GM23338 (cell line): ENCODE measurements at regions not wholly inside any gene's neighbourhood (a gene's known extent, or its start where the extent isn't known, plus 50 kb on each side); places are given as distances from the start of the nearest gene placed in this dataset.

Source experiments
- ATAC-seq: fragments of 200-7000 bp; cut with Tn5 transposase; 3 replicates; pipeline ENCODE4 v1.9.1; 2020
- DNase-seq: peaks from one replicate; pipeline ENCODE4 v3.0.0-alpha.2; 2015; ENCODE audit warnings: low spot score
- H2AFZ ChIP-seq: fragments of 200-600 bp; sonication (generic); 2 replicates; pipeline ENCODE4 v1.8.0; 2016; ENCODE audit warnings: antibody characterized with exemption, mild to moderate bottlenecking, moderate library complexity
- H3F3A ChIP-seq: fragments of 200-600 bp; sonication (generic); replicated peaks from 2 replicates; pipeline ENCODE4 v1.8.0; 2017; ENCODE audit warnings: antibody characterized with exemption, mixed run types, low read depth
- H3K27ac ChIP-seq: fragments of 200-600 bp; sonication (generic); 2 replicates; pipeline ENCODE4 v1.6.1; 2016; ENCODE audit warnings: low read depth
- H3K27me3 ChIP-seq: fragments of 200-600 bp; sonication (generic); 2 replicates; pipeline ENCODE4 v1.8.0; 2016; ENCODE audit warnings: mild to moderate bottlenecking, mixed run types, moderate library complexity; ENCODE audit not compliant: insufficient read depth
- H3K36me3 ChIP-seq: fragments of 200-600 bp; sonication (generic); 2 replicates; pipeline ENCODE4 v1.8.0; 2016; ENCODE audit warnings: mild to moderate bottlenecking; ENCODE audit not compliant: insufficient read depth
- H3K4me1 ChIP-seq: fragments of 200-600 bp; sonication (generic); 2 replicates; pipeline ENCODE4 v1.8.0; 2016; ENCODE audit warnings: mild to moderate bottlenecking, moderate library complexity; ENCODE audit not compliant: insufficient read depth
- H3K4me2 ChIP-seq: fragments of 200-600 bp; sonication (generic); 2 replicates; pipeline ENCODE4 v1.7.1; 2017; ENCODE audit warnings: mixed run types
- H3K4me3 ChIP-seq: fragments of 200-600 bp; sonication (generic); 2 replicates; pipeline ENCODE4 v1.6.1; 2016; ENCODE audit warnings: mixed run types
- H3K79me2 ChIP-seq: fragments of 200-600 bp; sonication (generic); replicated peaks from 2 replicates; pipeline ENCODE4 v1.8.0; 2017; ENCODE audit warnings: mild to moderate bottlenecking; ENCODE audit not compliant: insufficient read depth
- H3K9me2 ChIP-seq: fragments of 200-600 bp; sonication (generic); 2 replicates; pipeline ENCODE4 v1.8.0; 2017; ENCODE audit not compliant: insufficient read depth
- H4K20me1 ChIP-seq: fragments of 200-600 bp; sonication (generic); replicated peaks from 2 replicates; pipeline ENCODE4 v1.8.0; 2017; ENCODE audit warnings: mild to moderate bottlenecking; ENCODE audit not compliant: insufficient read depth
- H3K27ac Mint-ChIP-seq: 2 replicates; pipeline ENCODE4 v1.8.0; 2020; ENCODE audit warnings: inconsistent platforms, mild to moderate bottlenecking, moderate library complexity, mixed read lengths
- H3K27me3 Mint-ChIP-seq: 3 replicates; pipeline ENCODE4 v1.8.0; 2022; ENCODE audit warnings: low read depth, mild to moderate bottlenecking, moderate library complexity, mixed read lengths, inconsistent platforms; ENCODE audit not compliant: insufficient read depth, poor library complexity
- H3K36me3 Mint-ChIP-seq: 3 replicates; pipeline ENCODE4 v1.8.0; 2021; ENCODE audit warnings: low read depth, mild to moderate bottlenecking, inconsistent platforms, moderate library complexity, mixed read lengths
- H3K4me1 Mint-ChIP-seq: 3 replicates; pipeline ENCODE4 v1.8.0; 2020; ENCODE audit warnings: mild to moderate bottlenecking, inconsistent platforms, mixed read lengths
- H3K4me3 Mint-ChIP-seq: 3 replicates; pipeline ENCODE4 v1.8.0; 2021; ENCODE audit warnings: moderate library complexity, mild to moderate bottlenecking, inconsistent platforms, mixed read lengths
- H3K9me3 Mint-ChIP-seq: 3 replicates; pipeline ENCODE4 v1.8.0; 2020; ENCODE audit warnings: moderate library complexity, mild to moderate bottlenecking, inconsistent platforms, mixed read lengths
- CREB1 ChIP-seq: fragments of 250-450 bp; sonication (Bioruptor Pico); IDR thresholded peaks from 2 replicates; pipeline ENCODE4 v1.5.0; 2020; ENCODE audit warnings: low read depth, mild to moderate bottlenecking, moderate library complexity
- CTCF ChIP-seq, 2 experiments: fragments of 200-600 bp in 1 of 2; sonication (generic) in 1 of 2; conservative IDR thresholded peaks; 2 replicates each; pipeline versions ENCODE4 v1.5.1 to v1.6.1; 2016 to 2017; ENCODE audit warnings: antibody characterized with exemption in 2 of 2, low read depth in 2 of 2, mild to moderate bottlenecking in 2 of 2, moderate library complexity in 1 of 2
- ETS1 ChIP-seq: IDR thresholded peaks from 2 replicates; pipeline ENCODE4 v1.6.1; 2016; ENCODE audit warnings: antibody characterized with exemption
- EZH2 ChIP-seq: fragments of 200-600 bp; sonication (generic); IDR thresholded peaks from one replicate; pipeline ENCODE4 v1.8.0; 2017; ENCODE audit warnings: antibody characterized with exemption, mild to moderate bottlenecking, low read depth; ENCODE audit not compliant: unreplicated experiment
- EZH2phosphoT487 ChIP-seq: fragments of 200-600 bp; sonication (generic); IDR thresholded peaks from one replicate; pipeline ENCODE4 v1.8.1; 2018; ENCODE audit warnings: antibody characterized with exemption; ENCODE audit not compliant: unreplicated experiment
- JUNB ChIP-seq: IDR thresholded peaks from one replicate; pipeline ENCODE4 v1.6.1; 2016; ENCODE audit warnings: antibody characterized with exemption; ENCODE audit not compliant: unreplicated experiment
- NANOG ChIP-seq: IDR thresholded peaks from 2 replicates; pipeline ENCODE4 v1.6.1; 2016; ENCODE audit warnings: antibody characterized with exemption, borderline replicate concordance
- POLR2AphosphoS5 ChIP-seq: IDR thresholded peaks from 2 replicates; pipeline ENCODE4 v1.6.1; 2016; ENCODE audit warnings: antibody characterized with exemption, low read depth
- REST ChIP-seq: IDR thresholded peaks from one replicate; pipeline ENCODE4 v1.6.1; 2018; ENCODE audit warnings: antibody characterized with exemption; ENCODE audit not compliant: unreplicated experiment
- STAT1 ChIP-seq: IDR thresholded peaks from one replicate; pipeline ENCODE4 v1.6.1; 2016; ENCODE audit warnings: antibody characterized with exemption; ENCODE audit not compliant: unreplicated experiment
- ZNF114 ChIP-seq: fragments of 250-450 bp; sonication (Bioruptor Pico); IDR thresholded peaks from 2 replicates; pipeline ENCODE4 v1.5.0; 2020; ENCODE audit warnings: mild to moderate bottlenecking, moderate library complexity
- ZNF331 ChIP-seq: fragments of 250-450 bp; sonication (Bioruptor Pico); IDR thresholded peaks from 2 replicates; pipeline ENCODE4 v1.5.0; 2020; ENCODE audit warnings: low read depth, mild to moderate bottlenecking, moderate library complexity
- ZNF462 ChIP-seq: fragments of 250-450 bp; sonication (Bioruptor Pico); IDR thresholded peaks from 2 replicates; pipeline ENCODE4 v1.5.0; 2020; ENCODE audit warnings: mild to moderate bottlenecking, moderate library complexity

GRCh38 chr13:38620876-38621275 is 66.0 kb upstream of the FREM2 start:
- H3K27ac Mint-ChIP-seq: no peak overlapping the region
- Histone ChIP-seq H3K27ac (no peak overlapping the region), H3K4me2 (no peak overlapping the region), H3K9me2 (0 out of 2 replicates have a peak, but pooled peaks cover 4% of the 10 kb centered on the region), H3K36me3 (no peaks in the 10 kb centered on the region), H3K27me3 (no peaks in the 10 kb centered on the region), H3K4me1 (peaks cover 17% of the 10 kb centered on the region), H3F3A (no peaks in the 10 kb centered on the region), H4K20me1 (no peaks in the 10 kb centered on the region), H3K79me2 (no peaks in the 10 kb centered on the region), H3K4me3 (no peak overlapping the region), H2AFZ (no peak overlapping the region)
- DNase-seq (no peak), ATAC-seq (no peak)
- no peaks in the 10 kb centered on the region for H3K36me3 Mint-ChIP-seq
- H3K27me3 Mint-ChIP-seq: no peaks in the 10 kb centered on the region
- H3K4me1 Mint-ChIP-seq: peaks cover 24% of the 10 kb centered on the region
- H3K4me3 Mint-ChIP-seq: no peak overlapping the region
- TF ChIP-seq CTCF (conservative IDR thresholded peaks at IDR 0.05; ENCODE audit: low read depth in 2 of 2) (no peak), EZH2phosphoT487 (no peak), REST (no peak), ZNF114 (CRISPR knock-in tag) (no peak), POLR2AphosphoS5 (no peak), ZNF331 (CRISPR knock-in tag) (no peak), STAT1 (no peak), NANOG (no peak), CREB1 (CRISPR knock-in tag) (no peak), JUNB (no peak), ZNF462 (CRISPR knock-in tag) (no peak), EZH2 (no peak), ETS1 (no peak)
- H3K9me3 Mint-ChIP-seq: no peaks in the 10 kb centered on the region
